Mesendoderm (in vitro differentiated cells): ENCODE measurements at regions not wholly inside any gene's neighbourhood (a gene's known extent, or its start where the extent isn't known, plus 50 kb on each side); places are given as distances from the start of the nearest gene placed in this dataset.

ENCODE experiments used
- DNase-seq: peaks from one replicate; pipeline ENCODE4 v3.0.0; 2013
- H2AK5ac ChIP-seq: 2 replicates; pipeline ENCODE4 v1.6.1; 2013; ENCODE audit warnings: low read length, inconsistent platforms
- H2BK120ac ChIP-seq: 2 replicates; pipeline ENCODE4 v1.6.1; 2013; ENCODE audit warnings: low read depth, mild to moderate bottlenecking, low read length, moderate library complexity, mixed read lengths
- H2BK15ac ChIP-seq: replicated peaks from 2 replicates; pipeline ENCODE4 v1.6.1; 2013; ENCODE audit warnings: low read depth, mild to moderate bottlenecking, moderate library complexity
- H2BK5ac ChIP-seq: 2 replicates; pipeline ENCODE4 v1.6.1; 2013; ENCODE audit warnings: low read length, inconsistent platforms
- H3K18ac ChIP-seq: 2 replicates; pipeline ENCODE4 v1.6.1; 2013; ENCODE audit warnings: mild to moderate bottlenecking, low read length, mixed read lengths
- H3K23ac ChIP-seq: one replicate; pipeline ENCODE4 v1.6.1; 2013; ENCODE audit warnings: low read length
- H3K27ac ChIP-seq: 2 replicates; pipeline ENCODE4 v1.5.1; 2013; ENCODE audit warnings: low read depth, mild to moderate bottlenecking, inconsistent platforms, low read length, moderate library complexity
- H3K27me3 ChIP-seq: 2 replicates; pipeline ENCODE4 v1.6.1; 2013; ENCODE audit warnings: low read length, control low read depth, mild to moderate bottlenecking, inconsistent platforms; ENCODE audit not compliant: insufficient read depth, poor library complexity
- H3K36me3 ChIP-seq: 2 replicates; pipeline ENCODE4 v1.6.1; 2013; ENCODE audit warnings: low read length, inconsistent platforms; ENCODE audit not compliant: control insufficient read depth, insufficient read depth
- H3K4ac ChIP-seq: one replicate; pipeline ENCODE4 v1.6.1; 2013; ENCODE audit warnings: low read depth, mild to moderate bottlenecking, low read length, moderate library complexity
- H3K4me1 ChIP-seq: 2 replicates; pipeline ENCODE4 v1.6.1; 2013; ENCODE audit warnings: low read depth, low read length, inconsistent platforms; ENCODE audit not compliant: control insufficient read depth
- H3K4me2 ChIP-seq: 2 replicates; pipeline ENCODE4 v1.6.1; 2013; ENCODE audit warnings: low read length
- H3K4me3 ChIP-seq: 2 replicates; pipeline ENCODE4 v1.5.1; 2013; ENCODE audit warnings: mild to moderate bottlenecking, low read length
- H3K56ac ChIP-seq: one replicate; pipeline ENCODE4 v1.6.1; 2013; ENCODE audit warnings: low read length
- H3K79me1 ChIP-seq: 2 replicates; pipeline ENCODE4 v1.6.1; 2013; ENCODE audit warnings: low read length, inconsistent platforms
- H3K79me2 ChIP-seq: 2 replicates; pipeline ENCODE4 v1.6.1; 2013; ENCODE audit warnings: mild to moderate bottlenecking, low read length; ENCODE audit not compliant: control insufficient read depth, insufficient read depth
- H3K9ac ChIP-seq: 2 replicates; pipeline ENCODE4 v1.6.1; 2013; ENCODE audit warnings: low read length, inconsistent platforms
- H4K5ac ChIP-seq: one replicate; pipeline ENCODE4 v1.6.1; 2013; ENCODE audit warnings: low read length
- H4K8ac ChIP-seq: one replicate; pipeline ENCODE4 v1.6.1; 2013; ENCODE audit warnings: low read depth, mild to moderate bottlenecking, control low read depth, low read length, moderate library complexity
- WGBS: extraction: QIAGEN DNeasy Blood & Tissue Kit; methylation state at CpG from one replicate; pipeline ENCODE4 v1.1.7; 2013; ENCODE audit warnings: low lambda C conversion rate, missing lambda C conversion rate; ENCODE audit not compliant: insufficient coverage; ENCODE audit errors: extremely low coverage; 5-methylcytosine and 5-hydroxymethylcytosine counted together

DNA sequence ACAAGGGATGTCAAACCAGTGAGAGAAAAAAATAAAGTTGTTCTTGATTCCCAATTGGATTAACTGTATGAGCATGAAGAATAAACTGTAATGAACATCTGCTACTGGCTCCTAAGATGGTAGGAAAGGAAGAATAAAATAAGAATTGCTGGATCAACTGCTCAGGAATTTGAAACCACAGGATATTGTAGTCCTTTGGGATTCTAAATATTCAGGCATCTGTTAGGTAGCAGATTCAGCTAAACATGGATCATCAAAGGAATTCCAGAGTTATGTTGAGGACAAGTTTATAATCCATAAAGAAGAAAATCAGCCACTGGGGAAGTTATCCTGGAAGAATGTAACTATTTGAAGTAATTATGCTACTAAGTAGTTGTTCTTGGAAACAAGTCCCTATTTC lies 65.8 kb downstream of the ISL1 start:
- H2BK15ac ChIP-seq: no peak overlapping the region
- H2BK5ac ChIP-seq: no peak overlapping the region
- H4K8ac ChIP-seq: no peak overlapping the region
- no peak overlapping the region for H3K4me3 ChIP-seq
- no peaks in the 10 kb centered on the region for H3K4me1 ChIP-seq
- no peaks in the 10 kb centered on the region for H3K79me2 ChIP-seq
- H3K4me2 ChIP-seq: no peak overlapping the region
- H3K18ac ChIP-seq: no peak overlapping the region
- H3K27me3 ChIP-seq: no peaks in the 10 kb centered on the region
- H3K36me3 ChIP-seq: no peaks in the 10 kb centered on the region
- no peaks in the 10 kb centered on the region for H3K79me1 ChIP-seq
- H4K5ac ChIP-seq: no peak overlapping the region
- H2BK120ac ChIP-seq: no peak overlapping the region
- no peak overlapping the region for H2AK5ac ChIP-seq
- no peak overlapping the region for H3K56ac ChIP-seq
- no peak overlapping the region for H3K4ac ChIP-seq
- no peak overlapping the region for H3K9ac ChIP-seq
- DNase-seq: no peak
- H3K23ac ChIP-seq: no peak overlapping the region
- no peak overlapping the region for H3K27ac ChIP-seq

DNA sequence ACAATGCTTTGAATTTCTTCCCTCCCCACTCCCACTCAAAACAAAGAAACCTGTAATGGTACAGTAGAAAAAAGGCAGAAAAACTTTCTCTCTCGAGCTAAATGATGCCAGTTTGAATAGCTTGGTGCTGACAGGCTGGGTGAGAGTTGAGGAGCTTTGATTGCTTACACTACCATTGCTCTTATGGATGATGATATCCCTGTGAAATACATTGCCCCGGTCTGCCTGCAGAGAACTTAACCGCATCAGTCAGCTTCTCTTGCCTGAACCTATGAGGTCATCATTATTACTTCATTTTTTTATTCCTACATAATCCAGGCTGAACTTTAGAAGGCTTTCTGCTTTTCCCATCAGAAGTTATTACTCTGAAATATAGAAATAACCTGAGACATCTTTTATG lies 69.3 kb downstream of the ISL1 start:
- Histone ChIP-seq H3K23ac (no peak overlapping the region), H2BK5ac (no peak overlapping the region), H3K4me2 (no peak overlapping the region), H3K4me3 (no peak overlapping the region), H3K36me3 (no peaks in the 10 kb centered on the region), H3K27ac (no peak overlapping the region), H3K79me1 (no peaks in the 10 kb centered on the region), H4K5ac (no peak overlapping the region), H3K4ac (no peak overlapping the region), H4K8ac (no peak overlapping the region), H2AK5ac (no peak overlapping the region), H3K4me1 (no peaks in the 10 kb centered on the region), H3K27me3 (no peaks in the 10 kb centered on the region), H3K56ac (no peak overlapping the region), H3K79me2 (no peaks in the 10 kb centered on the region), H2BK15ac (no peak overlapping the region), H3K18ac (no peak overlapping the region), H2BK120ac (no peak overlapping the region), H3K9ac (no peak overlapping the region)
- DNase-seq: no peak
- WGBS: no CpG with 5 or more reads among the region's 3 CpGs

DNA sequence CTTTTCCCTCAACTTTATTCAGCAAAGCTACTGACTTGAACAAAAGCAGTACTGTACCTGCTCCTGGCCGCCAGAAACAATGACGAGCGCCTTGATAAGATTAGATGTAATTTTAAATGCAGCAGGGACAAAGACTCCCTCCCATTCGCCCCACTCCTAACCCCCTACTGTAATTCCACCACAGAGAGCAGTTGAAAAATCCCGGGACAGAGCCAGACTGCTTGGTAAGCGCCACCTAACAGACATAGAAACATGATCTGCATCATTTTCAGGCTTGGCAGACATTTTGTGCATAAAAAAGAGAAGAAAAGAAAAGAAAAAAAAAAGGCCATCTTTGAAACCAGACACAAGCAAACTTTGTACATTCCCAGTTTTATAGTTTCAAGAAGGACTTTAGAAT lies 81.9 kb downstream of the ISL1 start:
- Histone ChIP-seq H3K27me3 (no peaks in the 10 kb centered on the region), H3K79me1 (no peaks in the 10 kb centered on the region), H3K4me3 (no peak overlapping the region), H3K56ac (no peak overlapping the region), H3K36me3 (no peaks in the 10 kb centered on the region), H2BK15ac (no peak overlapping the region), H4K5ac (no peak overlapping the region), H2BK120ac (peak overlapping the region; percentile 21), H2AK5ac (no peak overlapping the region), H2BK5ac (no peak overlapping the region), H3K4ac (no peak overlapping the region), H3K4me1 (no peaks in the 10 kb centered on the region), H3K27ac (no peak overlapping the region), H4K8ac (no peak overlapping the region), H3K18ac (no peak overlapping the region), H3K23ac (no peak overlapping the region), H3K79me2 (no peaks in the 10 kb centered on the region), H3K4me2 (no peak overlapping the region), H3K9ac (no peak overlapping the region)
- no CpG with 5 or more reads among the region's 6 CpGs for WGBS
- DNase-seq: peak; percentile 61

DNA sequence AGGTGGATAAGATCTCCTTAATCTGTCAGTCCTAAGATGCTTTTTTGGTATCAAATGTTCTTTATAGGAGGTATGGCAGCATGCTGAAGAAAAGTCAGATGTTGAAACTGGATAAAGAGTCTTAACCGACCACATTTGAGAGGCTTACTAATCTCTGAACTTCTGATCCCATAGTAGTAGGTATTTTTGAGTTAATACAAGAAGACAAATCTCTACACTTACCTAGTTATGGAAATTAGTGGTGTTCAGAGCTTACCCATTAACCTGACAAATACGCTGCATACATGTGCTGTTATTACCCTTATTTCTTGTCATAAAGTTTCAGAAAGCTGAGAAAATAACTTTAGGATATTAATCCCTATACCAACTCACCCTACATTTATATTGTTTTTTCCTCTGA lies 83.0 kb downstream of the ISL1 start:
- Histone ChIP-seq H3K9ac (no peak overlapping the region), H3K23ac (no peak overlapping the region), H3K56ac (no peak overlapping the region), H3K4me2 (no peak overlapping the region), H2BK5ac (no peak overlapping the region), H3K79me1 (no peaks in the 10 kb centered on the region), H4K8ac (no peak overlapping the region), H3K18ac (no peak overlapping the region), H3K4me1 (no peaks in the 10 kb centered on the region), H2AK5ac (no peak overlapping the region), H3K36me3 (no peaks in the 10 kb centered on the region), H2BK120ac (no peak overlapping the region), H3K27me3 (no peaks in the 10 kb centered on the region), H3K27ac (no peak overlapping the region), H2BK15ac (no peak overlapping the region), H3K4me3 (no peak overlapping the region), H4K5ac (no peak overlapping the region), H3K4ac (no peak overlapping the region), H3K79me2 (no peaks in the 10 kb centered on the region)
- DNase-seq: no peak
- no CpG with 5 or more reads among the region's 2 CpGs for WGBS

DNA sequence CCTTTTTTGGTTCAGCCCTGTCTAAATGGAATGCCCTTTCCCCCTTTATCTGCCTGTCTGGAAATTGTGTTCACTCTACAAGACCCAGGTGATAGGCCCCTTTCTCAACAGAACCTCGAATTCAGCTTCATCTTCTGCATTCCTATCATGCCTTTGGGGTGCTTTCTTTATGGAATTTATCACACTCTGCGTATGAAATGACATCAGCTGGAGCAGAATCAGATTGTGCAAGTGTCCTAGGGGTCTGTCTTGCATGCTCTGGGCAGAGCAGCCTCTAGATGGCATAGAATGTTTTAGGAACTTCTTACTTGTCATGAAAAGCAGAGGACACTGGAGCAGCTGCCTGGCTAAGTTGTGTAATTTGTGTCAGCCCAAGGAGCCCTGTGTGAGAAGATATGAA lies 84.9 kb downstream of the ISL1 start:
- H2BK120ac ChIP-seq: no peak overlapping the region
- no peak overlapping the region for H2BK15ac ChIP-seq
- no peak overlapping the region for H3K4me3 ChIP-seq
- H4K5ac ChIP-seq: no peak overlapping the region
- no peak for DNase-seq
- H3K4me2 ChIP-seq: no peak overlapping the region
- H4K8ac ChIP-seq: no peak overlapping the region
- H3K4ac ChIP-seq: no peak overlapping the region
- no peak overlapping the region for H3K23ac ChIP-seq
- no peaks in the 10 kb centered on the region for H3K4me1 ChIP-seq
- H3K79me1 ChIP-seq: no peaks in the 10 kb centered on the region
- H3K27ac ChIP-seq: no peak overlapping the region
- no peaks in the 10 kb centered on the region for H3K36me3 ChIP-seq
- no peaks in the 10 kb centered on the region for H3K27me3 ChIP-seq
- H2BK5ac ChIP-seq: no peak overlapping the region
- no peaks in the 10 kb centered on the region for H3K79me2 ChIP-seq
- no peak overlapping the region for H2AK5ac ChIP-seq
- no peak overlapping the region for H3K9ac ChIP-seq
- no peak overlapping the region for H3K18ac ChIP-seq
- no peak overlapping the region for H3K56ac ChIP-seq
- WGBS: no CpG with 5 or more reads among the region's 2 CpGs

DNA sequence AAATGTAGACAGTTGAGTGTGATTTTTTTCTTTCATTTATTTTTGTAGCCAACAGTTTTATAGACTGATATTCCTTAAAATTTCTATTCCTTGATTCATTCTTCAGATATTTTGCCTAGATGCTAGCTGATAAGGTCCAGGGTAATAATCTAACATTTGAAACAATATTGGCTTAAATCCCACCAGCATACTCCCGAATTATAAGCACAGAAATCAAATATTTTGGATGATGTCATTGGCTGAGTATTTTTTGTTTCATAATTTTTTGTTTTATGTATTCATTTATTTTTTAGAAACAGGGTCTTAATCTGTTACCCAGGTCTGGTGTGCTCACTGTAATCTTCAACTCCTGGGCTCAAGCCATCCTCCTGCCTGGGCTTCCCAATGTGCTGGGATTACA lies 88.4 kb downstream of the ISL1 start:
- no peaks in the 10 kb centered on the region for H3K36me3 ChIP-seq
- no peak overlapping the region for H2BK15ac ChIP-seq
- no peak overlapping the region for H3K27ac ChIP-seq
- H4K5ac ChIP-seq: no peak overlapping the region
- H2AK5ac ChIP-seq: no peak overlapping the region
- H2BK5ac ChIP-seq: no peak overlapping the region
- no peaks in the 10 kb centered on the region for H3K79me2 ChIP-seq
- H3K27me3 ChIP-seq: no peaks in the 10 kb centered on the region
- no peak overlapping the region for H3K56ac ChIP-seq
- no peak overlapping the region for H3K4ac ChIP-seq
- H3K4me3 ChIP-seq: no peak overlapping the region
- WGBS: no CpG with 5 or more reads among the region's 1 CpG
- H3K4me1 ChIP-seq: peaks cover 4% of the 10 kb centered on the region
- H3K79me1 ChIP-seq: no peaks in the 10 kb centered on the region
- no peak overlapping the region for H3K4me2 ChIP-seq
- no peak overlapping the region for H4K8ac ChIP-seq
- no peak overlapping the region for H3K23ac ChIP-seq
- no peak overlapping the region for H3K9ac ChIP-seq
- H3K18ac ChIP-seq: no peak overlapping the region
- H2BK120ac ChIP-seq: no peak overlapping the region
- DNase-seq: no peak
